ENCODE measurements at regions not wholly inside any gene's neighbourhood (a gene's known extent, or its start where the extent isn't known, plus 50 kb on each side); places are given as distances from the start of the nearest gene placed in this dataset.

- intact Hi-C loops (cut with micrococcal nuclease) (no loop called here), in situ Hi-C loops (cut with MboI) (loop anchor here (10.0 kb wide), 1 partner anchor 443 kb away; no protein-coding TSS in a partner anchor)
- H3K4me3 ChIP-seq = no peak overlapping the region
- H2AFZ ChIP-seq (ENCODE audit: low read depth, low read length) = no peak overlapping the region
- ChIA-PET CTCF (ENCODE audit: low intra/inter-chr PET ratio) (no interaction called here), POLR2A (no interaction called here)
- H3K4me2 ChIP-seq (ENCODE audit: insufficient read depth, low read length) = no peak overlapping the region
- no peaks in the 10 kb centered on the region for H4K20me1 ChIP-seq (replicated peaks; ENCODE audit: control insufficient read depth, insufficient read depth, low read length)
- no peak overlapping the region for H3K9ac ChIP-seq (ENCODE audit: insufficient read depth in 1 of 2, low read depth in 2 of 2, low read length in 2 of 2)
- FAIRE-seq (no peak), ATAC-seq (no peak), DNase-seq (ENCODE audit: extremely low read depth in 1 of 4, low spot score in 3 of 4) (no peak)
- H3K9me3 ChIP-seq (replicated peaks; ENCODE audit: control insufficient read depth, insufficient read depth, low read depth, low read length) = no peaks in the 10 kb centered on the region
- 2% methylated on average over 6 of the region's 6 CpGs for WGBS (ENCODE audit: insufficient coverage, low coverage, missing lambda C conversion rate)
- no peaks in the 10 kb centered on the region for H3K27me3 ChIP-seq (ENCODE audit: control insufficient read depth in 2 of 2, insufficient read depth in 2 of 2, low read length in 2 of 2)
- no peaks in the 10 kb centered on the region for H3K79me2 ChIP-seq (ENCODE audit: control insufficient read depth, insufficient read depth, low read length)
- no peaks in the 10 kb centered on the region for H3K4me1 ChIP-seq (replicated peaks in 1 of 2; ENCODE audit: control insufficient read depth in 2 of 2, insufficient read depth in 2 of 2, low read length in 2 of 2)
- H3K36me3 ChIP-seq (ENCODE audit: control insufficient read depth, insufficient read depth, low read length) = no peaks in the 10 kb centered on the region
- no peaks in the 10 kb centered on the region for H3K9me1 ChIP-seq (ENCODE audit: control insufficient read depth, insufficient read depth, low read length)
- no TSS peak for BruUV-seq (replicated peaks)
- H3K27ac ChIP-seq (ENCODE audit: extremely low read depth, low read depth, low read length) = no peak overlapping the region
- TF ChIP-seq POLR3G (IDR thresholded peaks at IDR 0.05; ENCODE audit: extremely low read depth, insufficient read length, insufficient replicate concordance) = no peak
- TF ChIP-seq ZNF785 (CRISPR knock-in tag; IDR thresholded peaks at IDR 0.05) = no peak
- TF ChIP-seq CHD7 (IDR thresholded peaks at IDR 0.05; ENCODE audit: low read depth, low read length) = no peak
- no peak for TF ChIP-seq UBTF (IDR thresholded peaks at IDR 0.05; ENCODE audit: borderline replicate concordance in 1 of 2, low read depth in 2 of 2, low read length in 2 of 2)
- TF ChIP-seq CCAR2 (IDR thresholded peaks at IDR 0.05; ENCODE audit: low read depth, low read length) = no peak
- TF ChIP-seq ZNF696 (CRISPR knock-in tag; conservative IDR thresholded peaks at IDR 0.05) = no peak
- no peak for TF ChIP-seq NR4A1 (CRISPR knock-in tag; IDR thresholded peaks at IDR 0.05)
- TF ChIP-seq NR4A1 (tag; IDR thresholded peaks at IDR 0.05) = no peak
These were observed 138.7 kb upstream of the SLC24A2 start for GRCh38 chr9:19927560-19927959.
